Amygdala (tissue), 56 donors: ENCODE measurements at regions not wholly inside any gene's neighbourhood (a gene's known extent, or its start where the extent isn't known, plus 50 kb on each side); places are given as distances from the start of the nearest gene placed in this dataset.
"Not testable (repeated sequence)": the region's sequence is repeated elsewhere in the genome, so short reads cannot be mapped to it uniquely, and the experiment has no call there.

ENCODE experiments used
- DNase-seq, 56 donors: peaks; one replicate each; lab custom pipeline; 2025; lab: John Stamatoyannopoulos, UW

- DNase-seq = no peak
Measured at GRCh38 chrX:65610481-65610880, 57.0 kb upstream of the MSN start.

GRCh38 chrX:65610040-65610439, 57.4 kb upstream of the MSN start:
- DNase-seq = no peak

- DNase-seq = no peak
Measured at GRCh38 chrX:65609237-65609636, 58.2 kb upstream of the MSN start.

GRCh38 chrX:65608026-65608425, 59.4 kb upstream of the MSN start:
- peak in 1 of 56 donors; percentile 0 for DNase-seq

- no peak for DNase-seq
Measured at GRCh38 chrX:65607070-65607742, 60.2 kb upstream of the MSN start.

GRCh38 chrX:65602221-65602560, 65.3 kb upstream of the MSN start:
- no peak for DNase-seq

- DNase-seq = peak in 21 of 56 donors; percentile 0 to 32 (median 6)
Measured at GRCh38 chrX:65601530-65602220, 65.8 kb upstream of the MSN start.

- DNase-seq = no peak
Measured at GRCh38 chrX:65601126-65601525, 66.3 kb upstream of the MSN start.

- DNase-seq = no peak
Measured at GRCh38 chrX:65600106-65600505, 65.5 kb upstream of the LAS1L start.

GRCh38 chrX:65598559-65599147, 64.1 kb upstream of the LAS1L start:
- DNase-seq = no peak

- DNase-seq = no peak
Measured at GRCh38 chrX:65596270-65597034, 61.9 kb upstream of the LAS1L start.

- peak in 54 of 56 donors; percentile 1 to 92 (median 58) for DNase-seq
Measured at GRCh38 chrX:65595460-65595876, 60.9 kb upstream of the LAS1L start.

- DNase-seq = no peak
Measured at GRCh38 chrX:65591206-65591605, 56.6 kb upstream of the LAS1L start.

GRCh38 chrX:65589304-65589703, 54.7 kb upstream of the LAS1L start:
- DNase-seq = no peak

GRCh38 chrX:65588795-65589194, 54.2 kb upstream of the LAS1L start:
- no peak for DNase-seq

GRCh38 chrX:65587616-65588526, 53.3 kb upstream of the LAS1L start:
- peak in 41 of 56 donors; percentile 0 to 77 (median 9) for DNase-seq

GRCh38 chrX:65586491-65586890, 51.9 kb upstream of the LAS1L start:
- no peak for DNase-seq

- not testable (repeated sequence) for DNase-seq
Measured at GRCh38 chrX:65585226-65585625, 50.6 kb upstream of the LAS1L start.
